Hippocampal formation (tissue), 2 donors: ENCODE measurements at regions not wholly inside any gene's neighbourhood (a gene's known extent, or its start where the extent isn't known, plus 50 kb on each side); places are given as distances from the start of the nearest gene placed in this dataset.

Experiments used
- DNase-seq, 2 donors: peaks; one replicate each; lab custom pipeline; 2025; lab: John Stamatoyannopoulos, UW

DNA sequence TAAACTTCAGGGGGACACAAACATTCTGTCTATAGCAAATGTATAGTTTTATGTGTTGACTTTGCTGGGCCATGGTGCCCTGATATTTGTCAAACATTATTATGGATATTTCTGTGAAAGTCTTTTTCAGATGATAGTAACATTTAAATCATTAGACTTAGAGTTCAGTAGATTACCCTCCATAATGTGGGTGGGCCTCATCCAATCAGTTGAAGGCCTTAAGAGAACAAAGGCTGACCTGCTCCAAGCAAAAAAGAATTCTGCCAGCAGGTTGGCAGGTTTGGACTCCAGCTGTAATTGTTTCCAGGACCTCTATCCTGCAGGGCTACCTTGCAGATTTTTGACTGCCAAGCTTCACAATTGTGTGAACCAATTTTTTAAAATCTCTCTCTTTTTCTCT lies 1250.9 kb downstream of the ROBO1 start:
- no peak for DNase-seq

DNA sequence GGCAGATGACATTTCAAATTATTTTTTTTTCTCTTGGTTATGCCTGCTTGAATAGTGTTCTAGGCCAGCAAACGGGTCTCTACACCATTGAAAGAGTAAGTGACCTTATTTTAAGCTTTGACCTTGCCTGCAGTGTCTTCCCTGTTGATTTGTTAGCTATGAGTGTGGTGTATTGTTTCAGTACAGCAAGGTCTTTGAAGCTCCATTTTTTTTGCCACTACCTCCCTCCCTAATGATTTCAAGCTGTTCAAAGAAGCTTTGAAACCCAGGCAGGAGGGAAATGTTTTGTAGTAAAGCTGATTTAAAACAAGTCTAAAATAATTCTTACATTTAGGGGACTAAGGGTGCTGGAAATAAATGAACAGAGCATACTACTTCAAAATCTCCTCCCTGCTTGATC lies 1249.8 kb downstream of the ROBO1 start:
- no peak for DNase-seq

DNA sequence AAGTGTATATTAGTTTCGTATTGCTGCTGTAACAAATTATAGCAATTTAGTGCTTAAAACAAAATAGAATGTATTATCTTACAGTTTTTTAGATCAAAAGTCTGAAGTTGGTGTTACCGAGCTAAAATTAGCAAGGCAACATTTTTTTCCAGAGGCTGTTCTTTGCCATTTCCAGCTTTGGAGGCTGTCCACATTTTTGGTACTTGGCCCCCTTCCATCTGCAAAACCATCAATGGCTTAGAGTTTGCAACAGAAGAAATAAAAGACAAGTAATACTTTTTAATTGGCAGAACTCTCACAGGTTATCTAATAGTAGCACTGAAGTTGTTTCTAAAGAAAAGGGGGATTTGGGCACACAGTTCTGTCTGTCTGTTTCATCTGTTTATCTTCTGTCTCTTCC lies 1248.5 kb downstream of the ROBO1 start:
- no peak for DNase-seq

DNA sequence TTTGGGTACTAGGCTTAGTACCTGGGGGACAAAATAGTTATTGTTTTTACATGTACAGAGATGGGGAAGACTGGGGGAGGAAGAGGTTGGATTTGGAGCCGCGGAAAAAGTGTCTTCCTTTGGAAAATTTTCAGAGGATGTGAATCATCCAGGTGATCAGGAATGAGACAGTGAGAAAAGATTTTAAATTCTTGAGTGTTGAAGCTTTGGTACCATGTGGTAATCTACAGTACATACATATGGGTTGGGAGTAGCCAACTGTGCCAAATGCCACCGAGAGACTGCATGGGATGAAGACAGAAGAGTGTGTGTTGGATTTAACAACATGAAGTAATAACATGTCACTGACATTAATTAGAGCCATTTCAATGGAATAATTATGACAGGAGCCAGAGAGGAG lies 1238.2 kb downstream of the ROBO1 start:
- DNase-seq, result no peak

DNA sequence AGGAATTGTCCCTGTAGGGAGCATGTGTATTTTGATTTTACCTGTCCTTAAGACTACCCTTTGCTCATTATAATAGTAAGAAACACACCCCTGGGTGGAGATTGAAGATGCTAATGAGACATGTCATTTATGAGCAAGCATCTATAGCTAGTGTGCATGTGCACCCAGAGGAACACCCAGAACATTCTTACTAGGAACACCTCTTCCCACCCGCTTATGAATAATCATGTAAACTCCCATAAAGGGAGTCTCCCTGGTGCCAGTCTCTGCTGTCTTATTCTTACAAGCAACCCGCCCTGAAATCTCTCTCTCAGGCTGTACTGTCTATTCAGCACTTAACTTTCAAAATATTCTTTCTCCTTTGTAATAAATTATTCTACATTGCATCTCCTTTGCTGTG lies 1227.3 kb downstream of the ROBO1 start:
- DNase-seq, result no peak

DNA sequence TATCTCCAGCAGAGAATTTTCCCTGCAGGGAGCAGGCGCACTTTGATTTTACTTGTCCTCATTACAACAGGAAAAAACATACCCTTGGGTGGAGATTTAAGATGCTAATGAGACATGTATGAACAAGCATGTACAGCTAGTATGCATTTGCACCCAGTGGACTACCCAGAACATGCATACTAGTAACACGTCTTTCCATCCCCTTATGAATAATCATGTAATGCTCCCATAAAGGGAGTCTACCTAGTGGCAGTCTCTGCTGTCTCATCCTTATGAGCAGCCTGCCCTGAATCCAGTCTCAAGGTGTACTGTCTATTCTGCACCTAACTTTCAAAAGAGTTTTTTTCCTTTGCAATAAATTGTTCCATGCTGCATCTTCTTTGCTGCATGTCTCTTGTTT lies 1222.0 kb downstream of the ROBO1 start:
- no peak for DNase-seq
